DMS153 treated with DMSO at 0.1 percent for 48 hours (cell line): ENCODE measurements at regions not wholly inside any gene's neighbourhood (a gene's known extent, or its start where the extent isn't known, plus 50 kb on each side); places are given as distances from the start of the nearest gene placed in this dataset.

ENCODE experiments used
- DNase-seq: peaks from one replicate; lab custom pipeline; 2025; ENCODE audit not compliant: unreplicated experiment; lab: John Stamatoyannopoulos, UW

DNA sequence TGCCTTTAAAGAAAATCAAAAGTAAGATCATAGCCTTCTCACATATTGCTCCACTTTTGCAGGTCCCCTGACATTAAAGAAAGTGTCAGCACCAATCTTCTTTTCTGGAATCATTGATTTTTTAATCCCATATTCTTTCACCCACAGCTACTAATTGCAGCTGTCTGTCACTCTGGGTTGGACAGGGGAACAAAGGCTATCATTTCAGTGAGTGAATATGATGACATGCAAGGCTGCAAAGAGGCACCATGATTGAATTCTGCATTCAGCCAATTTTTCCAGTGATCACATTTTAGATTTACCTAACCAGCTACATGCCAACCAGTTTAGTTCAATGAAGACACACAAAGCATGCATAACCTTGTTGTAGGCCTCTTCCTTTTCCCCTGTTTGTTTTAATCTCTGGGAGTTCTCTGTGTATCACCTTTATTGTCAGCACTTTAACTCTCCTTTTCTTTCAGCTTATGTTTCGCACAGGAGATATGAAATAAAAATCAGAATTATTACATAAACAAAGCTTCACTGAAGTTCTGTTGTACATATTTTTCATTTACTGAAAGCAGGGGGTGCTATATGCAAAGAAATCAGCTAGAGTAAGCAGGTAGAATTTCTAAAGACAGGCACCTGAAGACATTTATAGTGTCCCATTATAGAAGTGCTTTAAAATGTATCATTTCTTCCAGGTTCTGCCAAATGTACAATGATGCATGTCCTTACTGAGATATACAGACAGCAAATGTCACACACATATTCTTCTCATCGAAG, 584.8 kb downstream of the PLA2G4A start:
- peak; percentile 78 for DNase-seq

DNA sequence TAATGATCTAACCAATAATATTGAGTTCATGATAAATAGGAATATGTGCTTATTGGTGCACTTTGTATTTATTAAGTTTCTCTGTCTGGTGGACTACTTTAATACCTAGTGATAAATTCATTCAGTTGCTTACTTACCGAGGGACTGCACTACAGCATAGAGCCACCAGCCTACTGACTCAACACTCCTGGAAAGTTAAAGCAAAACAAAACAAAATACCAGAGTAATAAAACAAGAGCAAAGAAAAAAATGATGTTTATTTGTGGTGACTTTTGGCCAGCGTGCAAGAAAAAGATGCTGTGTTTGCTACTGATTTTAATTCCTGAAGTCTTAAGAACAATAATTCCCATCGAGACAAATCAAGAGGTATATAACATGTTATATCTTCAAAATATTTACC, 586.3 kb downstream of the PLA2G4A start:
- DNase-seq = no peak

DNA sequence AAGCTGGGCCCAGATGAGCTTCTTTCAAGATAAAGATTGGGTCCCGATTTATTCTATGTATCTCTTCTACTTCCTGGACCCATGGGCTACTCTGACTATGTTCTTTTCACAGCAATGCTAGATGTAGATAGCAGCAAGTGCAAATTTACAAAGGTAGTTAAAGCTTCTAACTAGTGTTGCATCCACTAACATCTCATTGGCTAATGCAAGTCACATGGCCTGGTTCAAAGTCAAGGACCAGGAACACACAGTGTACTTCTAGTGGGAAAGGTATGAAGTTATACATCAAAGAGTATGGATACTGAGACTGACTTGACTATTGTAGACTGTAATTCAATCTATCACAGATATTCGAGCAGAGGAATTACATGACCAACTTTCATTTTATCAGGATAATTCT, 588.8 kb downstream of the PLA2G4A start:
- no peak for DNase-seq

DNA sequence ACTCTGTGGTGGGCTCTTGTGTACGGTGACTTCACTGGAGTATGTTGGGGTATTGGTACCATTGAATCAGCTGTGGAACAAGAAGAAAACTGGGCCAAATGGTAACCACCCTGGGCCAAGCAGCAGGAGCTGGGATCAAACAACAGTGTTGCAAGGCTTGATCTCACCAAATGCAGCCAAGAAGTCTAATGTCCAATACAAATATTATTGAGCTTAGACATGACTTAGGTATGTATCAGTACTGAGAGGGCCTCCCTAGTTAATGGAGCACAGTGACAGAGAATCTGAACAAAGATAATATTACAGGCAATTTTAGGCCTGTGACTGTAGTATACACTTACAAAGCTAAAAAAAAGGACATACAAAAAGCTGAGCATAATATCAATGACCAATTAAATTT, 604.8 kb downstream of the PLA2G4A start:
- no peak for DNase-seq

DNA sequence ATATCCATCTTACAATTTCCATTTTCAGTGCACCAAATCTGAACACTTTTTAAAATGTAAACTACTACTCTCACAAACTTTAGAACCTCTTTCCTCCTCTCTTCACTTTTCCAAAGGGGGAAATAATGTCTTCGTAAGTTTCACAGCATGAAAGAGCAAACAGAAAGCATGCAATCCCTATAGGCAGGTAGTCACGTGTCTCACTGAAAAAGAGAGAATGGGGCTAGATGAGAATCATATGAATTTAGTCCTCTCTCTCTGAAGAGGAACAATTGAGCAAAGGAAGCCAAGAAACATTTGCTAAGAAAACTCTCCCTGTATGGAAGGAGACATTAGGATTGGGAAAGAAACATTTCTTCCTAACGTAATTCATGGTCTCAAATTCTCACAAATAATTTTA, 613.9 kb downstream of the PLA2G4A start:
- no peak for DNase-seq

DNA sequence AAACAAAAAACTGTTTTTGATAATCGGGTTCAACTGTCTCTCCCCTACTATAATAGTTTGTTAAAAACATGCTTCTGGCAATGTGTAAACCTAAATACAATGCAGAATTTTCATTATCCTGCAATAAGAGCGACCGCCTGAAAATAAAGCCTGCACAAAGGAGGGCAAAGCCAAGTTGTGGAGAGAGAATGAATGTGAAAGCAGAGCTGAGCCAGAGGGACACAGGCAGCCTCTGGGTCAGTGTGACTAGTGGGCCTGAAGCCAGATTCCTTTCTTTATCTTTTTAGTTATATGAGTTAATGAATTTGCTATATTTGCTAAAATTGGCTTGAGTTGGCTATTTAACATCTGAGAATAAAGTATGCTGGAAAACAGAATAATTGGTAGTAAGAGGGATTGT, 615.2 kb downstream of the PLA2G4A start:
- DNase-seq = no peak

DNA sequence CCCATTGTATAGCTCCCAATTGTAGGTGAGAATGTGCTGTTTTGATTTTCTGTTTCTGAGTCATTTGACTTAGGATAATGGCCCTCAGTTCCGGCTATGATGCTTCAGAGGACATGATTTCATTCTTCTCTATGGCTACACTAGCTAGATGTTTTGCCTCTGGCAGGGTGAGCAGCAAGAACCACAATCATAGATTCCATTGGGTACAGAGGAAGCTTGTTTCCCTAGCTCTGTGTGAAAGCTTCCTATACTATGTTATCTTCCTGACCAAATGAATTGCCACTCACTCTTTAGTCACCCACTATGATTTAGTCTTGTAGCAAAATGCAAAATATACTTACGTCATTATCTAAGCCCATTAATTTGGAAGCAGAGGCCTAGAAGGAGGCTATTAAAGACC, 616.3 kb downstream of the PLA2G4A start:
- DNase-seq = no peak

DNA sequence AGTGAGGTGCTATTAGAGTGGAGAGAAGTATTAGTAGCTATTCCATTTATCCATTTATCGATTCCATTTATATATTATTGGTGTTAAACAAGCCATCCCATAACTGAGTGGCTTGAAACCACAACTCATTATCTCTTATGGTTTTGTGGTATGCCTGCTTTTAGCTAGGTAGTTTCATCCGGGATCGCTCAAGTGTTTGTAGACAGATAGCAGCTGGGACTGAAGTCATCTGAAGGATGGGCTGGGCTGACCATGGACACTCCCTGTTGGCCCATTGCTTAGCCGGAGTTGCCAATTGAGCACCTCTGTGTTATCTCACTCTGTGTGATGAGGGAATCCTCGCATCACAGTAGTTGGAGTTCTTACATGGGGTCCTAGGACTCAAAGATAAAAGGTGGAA, 622.5 kb downstream of the PLA2G4A start:
- no peak for DNase-seq

DNA sequence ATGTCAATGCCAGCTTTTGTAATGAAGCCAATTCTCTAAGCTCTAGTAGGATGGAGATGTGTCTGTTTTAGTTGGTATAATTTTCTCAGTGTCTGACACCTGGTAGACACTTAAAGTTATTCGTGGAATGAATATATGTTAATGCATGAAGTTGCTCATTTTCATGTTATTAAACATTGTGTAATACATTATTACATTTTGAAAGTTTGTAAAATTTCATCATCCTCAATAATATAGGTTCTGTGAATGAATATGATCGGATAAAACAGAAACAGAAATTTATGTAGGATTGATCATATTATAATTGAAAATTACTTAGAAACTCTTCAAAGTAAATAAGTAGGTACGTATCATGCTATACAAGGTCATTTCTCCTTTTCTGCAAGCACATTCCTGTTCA, 625.3 kb downstream of the PLA2G4A start:
- DNase-seq = no peak

DNA sequence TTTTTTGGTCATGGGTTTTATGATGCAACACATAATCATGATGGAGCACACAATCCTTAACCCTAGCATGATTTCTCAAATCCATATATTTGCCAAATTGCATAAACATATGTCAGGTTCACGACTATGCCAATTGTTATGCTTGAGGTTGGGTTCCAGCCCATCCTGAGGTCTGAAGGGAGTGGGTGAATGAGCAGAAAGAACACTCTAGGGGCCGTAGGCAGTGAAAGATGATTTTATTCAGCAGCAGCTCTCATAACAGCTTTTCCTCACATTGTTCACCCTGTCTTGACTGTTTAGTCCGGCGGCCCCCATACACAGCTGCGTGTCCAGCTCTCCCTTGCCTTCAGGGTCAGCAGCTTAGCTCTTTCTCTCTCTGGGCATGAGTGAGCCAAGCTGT, 627.7 kb downstream of the PLA2G4A start:
- DNase-seq = no peak

DNA sequence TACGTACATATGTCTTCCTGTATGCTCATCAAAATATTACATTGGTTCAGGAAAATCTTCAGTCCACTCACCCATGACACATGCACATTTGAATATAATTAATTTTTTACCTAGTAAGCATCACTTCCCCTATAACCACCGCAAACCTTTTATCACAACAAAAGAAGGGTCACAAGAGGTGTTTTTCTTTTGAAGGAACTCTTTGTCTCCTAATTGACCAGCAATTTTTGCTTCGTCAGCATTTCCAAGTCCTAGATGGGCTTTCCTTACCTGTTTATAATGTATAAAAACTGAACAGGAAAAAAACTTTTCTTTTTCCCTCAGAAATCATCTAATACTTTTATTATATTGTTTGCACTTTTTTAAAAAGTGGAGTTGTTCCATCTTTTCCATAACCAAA, 631.3 kb downstream of the PLA2G4A start:
- DNase-seq = no peak

DNA sequence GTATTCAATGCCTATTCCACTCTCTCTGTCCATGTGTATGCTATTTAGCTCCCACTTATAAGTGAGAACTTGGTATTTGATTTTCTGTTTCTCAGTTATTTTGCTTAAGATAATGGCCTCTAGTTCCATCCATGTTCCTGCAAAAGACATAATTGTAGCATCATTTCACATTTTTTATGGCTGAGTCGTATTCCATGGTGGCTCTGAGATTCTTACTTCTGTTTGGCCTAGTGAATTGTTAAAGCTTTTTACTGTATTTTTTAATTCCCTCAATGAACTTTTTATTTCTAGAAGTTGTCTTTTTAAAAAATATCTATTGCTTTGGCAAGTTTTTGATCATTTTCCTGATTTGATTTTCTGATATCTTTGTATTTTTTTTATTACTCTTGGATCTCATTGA, 635.6 kb downstream of the PLA2G4A start:
- no peak for DNase-seq

DNA sequence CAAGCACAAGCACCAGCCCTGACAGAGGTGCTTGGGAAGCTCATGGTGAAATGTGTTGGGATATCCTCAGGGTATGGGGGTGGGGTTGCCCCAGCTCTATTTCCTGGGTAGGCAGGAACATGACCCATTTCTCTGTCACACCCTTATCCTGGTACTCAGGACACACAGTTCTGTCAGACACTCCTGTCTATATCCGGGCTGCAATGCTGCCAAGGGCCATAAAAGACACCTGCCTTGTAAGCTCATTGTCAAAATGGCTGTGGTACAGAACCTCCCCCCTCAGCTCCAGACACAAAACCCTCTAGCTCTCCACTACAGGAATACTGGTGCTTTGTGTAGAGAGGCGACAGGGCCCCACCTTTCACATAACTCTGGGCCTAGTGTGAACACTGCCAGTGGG, 636.7 kb downstream of the PLA2G4A start:
- peak; percentile 38 for DNase-seq

DNA sequence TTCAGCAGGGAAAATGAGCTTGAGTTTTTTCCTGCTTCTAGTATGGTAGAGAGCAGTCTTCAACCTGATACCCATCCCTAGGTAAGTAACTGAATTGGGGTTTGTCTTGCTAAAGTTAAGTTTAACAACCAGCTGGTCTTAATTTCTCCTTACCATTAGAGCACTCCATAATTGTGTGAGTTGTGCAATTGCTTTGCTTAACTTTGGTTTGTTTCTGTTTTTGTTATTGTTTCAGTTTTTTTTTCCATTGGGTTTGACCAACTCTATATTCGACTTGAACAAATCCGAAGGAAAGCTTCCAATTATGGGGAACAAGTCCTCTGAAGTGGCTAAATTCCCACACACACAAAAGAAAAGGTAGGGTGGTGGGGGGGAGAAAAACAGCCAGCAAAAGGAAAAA, 641.1 kb downstream of the PLA2G4A start:
- DNase-seq = no peak

DNA sequence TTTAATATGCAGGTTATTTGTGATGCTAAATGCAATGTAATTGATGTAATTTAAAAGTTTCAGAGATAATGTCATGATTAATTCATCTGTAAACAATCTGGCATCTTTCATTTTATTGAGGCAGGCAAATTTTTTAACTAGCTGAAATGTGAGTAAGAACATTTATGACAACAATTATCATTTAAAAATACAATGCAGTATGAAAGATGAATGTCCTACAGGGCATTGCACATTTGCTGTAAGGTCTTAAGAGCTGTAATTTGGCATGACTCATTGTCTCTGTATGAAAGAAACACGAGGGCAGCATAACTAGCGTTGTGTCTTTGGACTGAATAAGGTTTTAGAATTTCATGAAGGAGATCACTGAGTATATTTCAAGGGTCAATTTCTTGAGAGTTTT, 642.8 kb downstream of the PLA2G4A start:
- no peak for DNase-seq

DNA sequence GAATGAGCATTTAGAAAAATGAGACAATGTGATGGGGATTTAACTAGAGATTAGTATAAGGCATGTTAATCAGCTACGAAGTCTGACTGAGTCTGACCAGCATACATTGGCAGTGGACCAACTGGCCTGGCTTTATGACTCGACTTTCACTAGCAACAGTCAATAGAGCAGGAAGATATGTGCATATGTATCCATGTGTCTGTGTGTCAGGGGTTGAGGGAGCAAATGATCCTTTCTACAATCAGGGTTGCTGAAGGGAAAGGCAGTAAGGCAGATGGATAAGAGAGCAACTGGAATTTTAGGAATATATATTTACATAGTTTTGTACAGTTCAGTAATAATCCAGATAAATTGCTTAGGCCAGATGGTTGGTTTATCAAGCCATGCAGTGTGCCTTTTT, 645.6 kb downstream of the PLA2G4A start:
- no peak for DNase-seq

DNA sequence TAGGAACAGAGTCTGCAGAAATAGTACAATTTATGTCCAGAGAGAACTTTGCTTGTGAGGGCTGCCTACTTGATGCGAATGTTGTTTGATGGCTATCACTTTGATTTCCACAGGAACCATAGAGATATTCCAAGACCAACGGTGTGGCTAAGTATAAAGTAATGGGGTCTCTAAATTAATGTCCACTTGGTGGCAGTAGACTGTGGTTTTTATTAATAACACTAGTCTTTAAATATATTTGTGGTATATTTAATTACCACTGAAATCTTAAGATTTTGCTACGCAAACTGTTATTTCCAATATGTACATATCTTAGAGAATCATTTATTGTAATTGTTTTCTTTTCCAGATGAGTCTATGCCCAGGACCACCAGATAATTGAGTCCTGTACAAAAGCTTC, 647.9 kb downstream of the PLA2G4A start:
- no peak for DNase-seq

DNA sequence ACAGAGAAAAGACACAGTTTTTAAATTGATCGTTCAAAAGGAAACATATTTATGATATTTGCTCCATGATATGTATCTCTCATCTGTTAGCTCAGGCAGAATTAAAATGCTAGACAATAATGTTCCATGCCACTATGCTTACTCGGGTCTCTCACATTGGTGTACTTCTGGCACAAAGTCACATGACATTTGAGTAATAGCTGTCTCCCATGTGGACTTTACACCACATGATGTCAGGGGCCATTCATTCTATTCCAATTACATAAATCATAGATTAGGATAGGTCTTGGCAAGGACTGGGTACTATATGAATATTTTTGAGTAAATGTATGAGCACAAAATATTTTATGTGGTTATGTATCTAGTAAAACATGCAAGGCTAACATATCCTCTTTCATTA, 648.4 kb downstream of the PLA2G4A start:
- DNase-seq = no peak

DNA sequence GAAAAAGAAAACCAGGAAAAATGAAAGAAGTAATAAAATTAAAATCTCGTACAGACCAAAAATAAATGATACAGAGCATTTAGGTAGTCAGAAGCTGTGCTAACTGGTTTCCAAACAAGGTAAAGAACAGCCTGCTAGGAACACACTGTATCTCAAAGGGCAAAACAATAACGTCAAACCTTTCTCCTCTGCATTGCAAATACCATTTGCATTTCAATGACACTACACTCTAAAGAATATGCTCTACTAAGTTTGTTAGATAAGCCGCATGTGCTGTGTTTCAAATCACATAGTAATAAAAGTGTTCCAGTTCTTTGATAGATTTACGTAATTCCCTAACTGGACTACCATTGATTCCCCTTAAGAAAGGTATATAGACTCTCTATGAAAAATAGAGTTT, 648.8 kb downstream of the PLA2G4A start:
- no peak for DNase-seq

DNA sequence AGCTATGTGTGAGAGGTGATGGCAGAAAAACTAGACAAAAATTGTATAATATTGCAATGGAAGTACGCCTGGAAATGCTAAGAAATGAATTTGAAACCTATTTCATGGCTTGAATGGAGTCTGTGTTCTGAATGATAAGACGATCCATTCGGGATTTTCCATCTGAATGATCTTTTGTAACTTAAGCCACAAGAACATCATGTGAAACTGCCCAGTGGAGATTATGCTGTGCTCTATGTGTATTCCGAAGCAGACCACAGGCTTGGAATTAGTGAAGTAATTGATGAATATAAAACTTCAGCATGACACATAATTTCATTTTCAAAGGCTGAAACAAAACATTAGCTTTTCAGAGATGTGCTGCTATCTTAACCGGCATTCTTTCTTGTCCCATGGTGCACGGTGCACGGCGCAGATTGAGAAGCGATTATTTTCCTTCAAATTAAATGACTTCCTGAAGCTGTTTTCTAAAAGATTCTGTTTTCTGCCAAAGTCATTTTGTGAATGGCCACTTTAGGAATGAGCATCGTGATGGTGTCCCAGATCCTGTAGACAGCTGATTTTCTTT, 652.9 kb downstream of the PLA2G4A start:
- DNase-seq = no peak

DNA sequence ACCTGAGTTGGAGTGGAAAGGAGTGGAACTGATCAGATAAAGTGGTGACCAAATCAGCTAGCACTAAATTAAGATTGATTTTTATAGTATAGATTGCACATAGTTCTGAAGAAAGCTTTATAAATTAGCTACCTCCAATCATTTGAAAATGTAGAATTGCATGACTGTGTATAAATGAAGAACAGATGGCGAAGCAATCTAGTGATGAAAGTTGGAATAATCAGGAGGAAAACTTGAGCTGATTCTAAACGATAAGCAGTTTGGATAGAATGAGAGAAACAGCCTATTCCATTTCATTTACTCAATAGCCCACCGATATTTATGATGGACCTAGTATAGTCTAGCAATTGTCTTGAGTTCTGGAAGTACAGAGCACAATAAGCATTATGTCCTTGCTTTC, 661.5 kb downstream of the PLA2G4A start:
- no peak for DNase-seq

DNA sequence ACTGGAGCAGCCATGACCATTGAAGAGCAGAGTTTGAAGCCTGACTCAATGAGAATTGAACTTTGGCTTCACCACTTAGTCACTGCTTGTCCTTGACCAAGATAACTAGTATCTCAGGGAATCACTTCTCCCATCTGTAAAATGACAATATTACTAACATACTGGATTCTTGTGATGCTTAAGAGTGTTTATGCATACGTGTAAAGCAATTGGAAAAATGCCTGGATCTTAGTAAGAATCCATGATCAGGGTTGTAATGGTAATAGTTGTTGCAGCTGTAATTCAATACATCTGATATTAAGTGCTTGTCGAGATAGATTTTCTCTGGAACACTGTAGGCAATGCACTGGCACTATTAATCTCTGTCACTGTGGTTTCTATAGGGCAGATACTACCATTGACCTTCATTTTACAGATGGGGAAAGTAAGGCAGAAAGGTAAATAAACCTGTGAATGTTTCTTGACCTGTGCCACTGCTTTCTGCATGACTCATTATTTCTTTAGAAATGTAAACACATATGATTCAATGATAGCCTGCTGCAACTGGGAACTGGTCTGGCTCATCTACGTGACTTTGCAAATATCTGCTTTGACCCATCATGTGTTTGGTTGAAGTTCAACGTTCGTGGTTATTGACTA, 662.5 kb downstream of the PLA2G4A start:
- DNase-seq = no peak

DNA sequence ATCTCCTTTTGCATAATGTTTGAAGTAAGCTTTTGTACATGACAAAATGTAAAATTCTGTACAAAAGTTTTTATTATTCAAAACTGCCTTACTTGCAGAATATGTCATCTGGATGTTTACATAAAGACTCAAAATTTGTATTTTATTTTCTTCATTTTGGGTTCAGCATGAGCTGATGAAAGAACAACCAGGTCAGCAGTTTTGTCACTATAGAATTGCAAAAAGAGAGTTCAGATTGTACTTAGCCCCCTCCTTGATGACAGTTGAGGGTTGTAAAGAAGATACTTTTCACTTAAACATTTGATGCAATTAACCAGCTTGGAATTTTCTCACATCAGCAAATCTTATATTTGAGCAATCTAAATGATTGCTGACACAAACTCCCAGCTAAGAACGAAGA, 669.3 kb downstream of the PLA2G4A start:
- no peak for DNase-seq
